K562 (cell line): ENCODE measurements at regions not wholly inside any gene's neighbourhood (a gene's known extent, or its start where the extent isn't known, plus 50 kb on each side); places are given as distances from the start of the nearest gene placed in this dataset.

Source experiments
- ATAC-seq: fragments of 200-7000 bp; cut with Tn5 transposase; 3 replicates; pipeline ENCODE4 v1.9.1; 2020; ENCODE audit warnings: moderate library complexity
- BruUV-seq: library from RNA; stranded (reverse); fragments of 400-500 nt; replicated peaks from 2 replicates; lab custom pipeline; 2021; lab: Mats Ljungman, UMichigan
- CTCF ChIA-PET: fragments of 300-600 bp; formaldehyde crosslinking; extraction: SDS; loops from one replicate; lab custom pipeline; 2021; ENCODE audit warnings: low intra/inter-chr PET ratio; lab: Yijun Ruan, JAX
- POLR2A ChIA-PET: fragments of 300-600, 350-650 bp; sonication (Branson Sonifier 250); formaldehyde crosslinking; extraction: SDS; loops from one replicate; lab custom pipeline; 2021; ENCODE audit warnings: antibody characterized with exemption, inconsistent platforms; lab: Yijun Ruan, JAX
- DNase-seq, 4 experiments: peaks; one replicate each; pipeline versions ENCODE4 v3.0.0 to v3.0.0-alpha.2; 2011 to 2018; ENCODE audit warnings: low spot score in 3 of 4, mixed read lengths in 3 of 4; ENCODE audit errors: extremely low read depth in 1 of 4
- FAIRE-seq: peaks from 2 replicates; lab custom pipeline; 2011; peaks lifted over from hg19 to GRCh38; lab: Jason Lieb, UNC
- H2AFZ ChIP-seq: 2 replicates; pipeline ENCODE4 v1.6.0; 2011; ENCODE audit warnings: low read depth, low read length, control low read depth, inconsistent platforms
- H3K27ac ChIP-seq: fragments of 200-600 bp; 3 replicates; pipeline ENCODE4 v1.8.0; 2011; ENCODE audit warnings: low read depth, mild to moderate bottlenecking, control low read depth, inconsistent platforms, low read length, moderate library complexity, mixed read lengths; ENCODE audit errors: extremely low read depth
- H3K27me3 ChIP-seq, 2 experiments: fragments of 300-600 bp in 1 of 2; 2 replicates in 1 of 2; 3 replicates in 1 of 2; pipeline versions ENCODE4 v1.6.0 to v1.8.0; 2011; ENCODE audit warnings: inconsistent platforms in 2 of 2, low read length in 2 of 2, mild to moderate bottlenecking in 1 of 2, mixed read lengths in 1 of 2, moderate library complexity in 1 of 2; ENCODE audit not compliant: control insufficient read depth in 2 of 2, insufficient read depth in 2 of 2
- H3K36me3 ChIP-seq: fragments of 300-600 bp; 3 replicates; pipeline ENCODE4 v1.8.0; 2011; ENCODE audit warnings: mild to moderate bottlenecking, low read length, inconsistent platforms; ENCODE audit not compliant: control insufficient read depth, insufficient read depth
- H3K4me1 ChIP-seq, 2 experiments: fragments of 200-600 bp in 1 of 2; replicated peaks in 1 of 2; 2 replicates in 1 of 2; 3 replicates in 1 of 2; pipeline versions ENCODE4 v1.5.1 to v1.8.0; 2011; ENCODE audit warnings: inconsistent platforms in 2 of 2, low read length in 2 of 2, mild to moderate bottlenecking in 1 of 2, mixed read lengths in 1 of 2, moderate library complexity in 1 of 2; ENCODE audit not compliant: control insufficient read depth in 2 of 2, insufficient read depth in 2 of 2
- H3K4me2 ChIP-seq: 2 replicates; pipeline ENCODE4 v1.6.1; 2011; ENCODE audit warnings: low read length, control low read depth, inconsistent platforms, mixed read lengths; ENCODE audit not compliant: insufficient read depth
- H3K4me3 ChIP-seq: fragments of 200-600 bp; sonication (generic), shearing (Covaris generic); 2 replicates; pipeline ENCODE4 v1.5.1; 2016; ENCODE audit warnings: control low read depth, inconsistent platforms
- H3K79me2 ChIP-seq: fragments of 200-600 bp; 3 replicates; pipeline ENCODE4 v1.8.0; 2011; ENCODE audit warnings: low read length, inconsistent platforms; ENCODE audit not compliant: control insufficient read depth, insufficient read depth
- H3K9ac ChIP-seq, 2 experiments: 2 replicates each; pipeline versions ENCODE4 v1.6.0 to v1.6.1; 2011; ENCODE audit warnings: low read depth in 2 of 2, low read length in 2 of 2, control low read depth in 1 of 2, inconsistent platforms in 1 of 2, mild to moderate bottlenecking in 1 of 2, mixed read lengths in 1 of 2; ENCODE audit not compliant: insufficient read depth in 1 of 2
- H3K9me1 ChIP-seq: one replicate; pipeline ENCODE4 v1.6.0; 2011; ENCODE audit warnings: inconsistent platforms, mild to moderate bottlenecking, low read length, moderate library complexity; ENCODE audit not compliant: control insufficient read depth, insufficient read depth
- H3K9me3 ChIP-seq: replicated peaks from 2 replicates; pipeline ENCODE4 v1.5.1; 2011; ENCODE audit warnings: low read depth, low read length, inconsistent platforms; ENCODE audit not compliant: control insufficient read depth, insufficient read depth
- H4K20me1 ChIP-seq: replicated peaks from 2 replicates; pipeline ENCODE4 v1.6.1; 2011; ENCODE audit warnings: low read length, inconsistent platforms, mixed read lengths; ENCODE audit not compliant: control insufficient read depth, insufficient read depth
- BACH1 ChIP-seq: fragments of 200-800 bp; sonication (Bioruptor generic); IDR thresholded peaks from 2 replicates; pipeline ENCODE4 v1.6.1; 2016; ENCODE audit warnings: missing genetic modification characterization, missing compliant biosample characterization
- BRCA1 ChIP-seq, 2 experiments: fragments of 450-650 bp in 1 of 2; sonication (generic) in 1 of 2; formaldehyde crosslinking in 1 of 2; IDR thresholded peaks; 2 replicates each; pipeline versions ENCODE4 v1.5.0 to v1.6.1; 2017 to 2020; ENCODE audit warnings: mild to moderate bottlenecking in 1 of 2, missing genetic modification reagents in 1 of 2
- CTBP1 ChIP-seq: fragments of 450-650 bp; IDR thresholded peaks from 2 replicates; pipeline ENCODE4 v1.6.1; 2016; ENCODE audit warnings: borderline replicate concordance
- DEAF1 ChIP-seq: fragments of 450-650 bp; formaldehyde crosslinking; IDR thresholded peaks from 2 replicates; pipeline ENCODE4 v1.4.0; 2020; ENCODE audit warnings: mild to moderate bottlenecking, moderate library complexity
- HMGN3 ChIP-seq: IDR thresholded peaks from 2 replicates; pipeline ENCODE4 v1.6.1; 2011; ENCODE audit warnings: borderline replicate concordance, low read depth, mild to moderate bottlenecking, mixed read lengths, low read length; ENCODE audit not compliant: insufficient read length; ENCODE audit errors: extremely low read depth
- PATZ1 ChIP-seq: fragments of 250-450 bp; sonication (Bioruptor Pico); IDR thresholded peaks from 2 replicates; pipeline ENCODE4 v1.5.0; 2020; ENCODE audit warnings: mild to moderate bottlenecking, borderline replicate concordance
- RCOR1 ChIP-seq, 2 experiments: IDR thresholded peaks; 2 replicates each; pipeline ENCODE4 v1.6.1; 2012; ENCODE audit warnings: low read depth in 2 of 2, low read length in 2 of 2, borderline replicate concordance in 1 of 2, improper control_type of control experiment in 1 of 2
- SIX5 ChIP-seq, 2 experiments: IDR thresholded peaks; 2 replicates each; pipeline ENCODE4 v1.6.1; 2011; ENCODE audit warnings: low read length in 2 of 2, borderline replicate concordance in 1 of 2, low read depth in 1 of 2, mild to moderate bottlenecking in 1 of 2, moderate library complexity in 1 of 2; ENCODE audit not compliant: insufficient read depth in 1 of 2
- SMAD4 ChIP-seq: fragments of 250-450 bp; sonication (Bioruptor Pico); conservative IDR thresholded peaks from 2 replicates; pipeline ENCODE4 v1.8.0; 2021; ENCODE audit warnings: inconsistent platforms, mild to moderate bottlenecking, moderate library complexity
- SRSF1 ChIP-seq: fragments of 200-400 bp; formaldehyde crosslinking; IDR thresholded peaks from 2 replicates; pipeline ENCODE4 v1.6.1; 2017; ENCODE audit warnings: mild to moderate bottlenecking, low read depth, low read length, moderate library complexity
- TEAD1 ChIP-seq, 2 experiments: fragments of 450-650 bp in 1 of 2; sonication (generic) in 1 of 2; formaldehyde crosslinking; IDR thresholded peaks; 2 replicates each; pipeline versions ENCODE4 v1.4.0 to v1.8.0; 2020 to 2022; ENCODE audit warnings: mild to moderate bottlenecking in 2 of 2, missing genetic modification reagents in 1 of 2
- WGBS: fragments of 100-300 bp; shearing (Covaris generic); methylation state at CpG from one replicate; pipeline ENCODE4 v1.1.6; 2016; ENCODE audit warnings: low coverage, mixed read lengths; ENCODE audit not compliant: insufficient coverage; ENCODE audit errors: missing lambda C conversion rate; 5-methylcytosine and 5-hydroxymethylcytosine counted together
- in situ Hi-C: fragments of 300-500 bp; cut with MboI; formaldehyde crosslinking; loops from 4 replicates; pipeline ENCODE4 v1.15.0; 2018; ENCODE audit warnings: inconsistent platforms, mixed read lengths
- intact Hi-C: fragments of 100-400 bp; cut with micrococcal nuclease; formaldehyde crosslinking; loops from 2 replicates; pipeline ENCODE4 v1.14.2; 2022
- TF ChIP-seq, protein P1 (sequence below): fragments of 250-450 bp; sonication (Bioruptor Pico); IDR thresholded peaks from 2 replicates; pipeline ENCODE4 v1.8.0; 2021; ENCODE audit warnings: moderate library complexity, mild to moderate bottlenecking, inconsistent platforms
- TF ChIP-seq, protein P2 (sequence below): sonication (generic); formaldehyde crosslinking; IDR thresholded peaks from 2 replicates; pipeline ENCODE4 v1.8.0; 2022; ENCODE audit warnings: mild to moderate bottlenecking, missing genetic modification reagents

DNA sequence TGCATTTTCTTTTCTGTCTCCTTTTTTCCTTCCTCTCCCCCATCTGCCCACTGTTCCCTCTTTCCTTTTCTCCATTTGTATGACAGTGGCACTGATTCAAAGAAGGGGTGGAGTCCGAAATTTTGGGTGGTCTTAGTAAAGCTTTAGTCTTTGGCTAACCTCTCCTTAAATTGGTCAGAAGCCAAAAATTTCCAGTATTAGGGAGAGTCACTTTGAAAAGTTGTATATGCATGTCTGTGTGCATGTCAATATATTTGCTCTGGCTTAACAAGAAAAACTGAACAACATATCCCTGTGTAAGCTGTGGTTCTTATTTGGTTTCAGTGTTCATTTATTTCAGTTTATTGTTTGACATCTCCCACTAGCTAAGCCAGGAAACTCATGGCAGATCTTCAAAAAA, 314.8 kb upstream of the CXADR start:
- Histone ChIP-seq H3K4me1 (no peaks in the 10 kb centered on the region), H3K27me3 (no peaks in the 10 kb centered on the region), H3K36me3 (no peaks in the 10 kb centered on the region), H3K9ac (no peak overlapping the region), H3K27ac (no peak overlapping the region), H2AFZ (no peak overlapping the region), H3K4me3 (no peak overlapping the region), H4K20me1 (no peaks in the 10 kb centered on the region), H3K9me3 (no peaks in the 10 kb centered on the region), H3K9me1 (no peaks in the 10 kb centered on the region), H3K79me2 (no peaks in the 10 kb centered on the region), H3K4me2 (no peak overlapping the region)
- POLR2A ChIA-PET = no interaction called here
- intact Hi-C loops (no loop called here), in situ Hi-C loops (no loop called here)
- CTCF ChIA-PET = no interaction called here
- ATAC-seq = no peak
- no peak for FAIRE-seq
- BruUV-seq = no TSS peak
- no peak for DNase-seq
- WGBS = no CpG with 5 or more reads among the region's 1 CpG
- TF ChIP-seq PATZ1 (CRISPR knock-in tag) (no peak), HMGN3 (no peak), CTBP1 (no peak), BRCA1 (IDR thresholded peaks at IDR 0.05) (no peak), BRCA1 (CRISPR knock-in tag; IDR thresholded peaks at IDR 0.05) (no peak), SRSF1 (no peak), SMAD4 (CRISPR knock-in tag) (no peak), RCOR1 (IDR thresholded peaks at IDR 0.05; ENCODE audit: borderline replicate concordance in 1 of 2, low read depth in 2 of 2, low read length in 2 of 2) (no peak), DEAF1 (CRISPR knock-in tag) (no peak), SIX5 (IDR thresholded peaks at IDR 0.05; ENCODE audit: borderline replicate concordance in 1 of 2, insufficient read depth in 1 of 2, low read depth in 1 of 2, low read length in 2 of 2) (no peak), BACH1 (tag) (no peak), TEAD1 (CRISPR knock-in tag; IDR thresholded peaks at IDR 0.05) (no peak)
- TF ChIP-seq, protein P1, sequence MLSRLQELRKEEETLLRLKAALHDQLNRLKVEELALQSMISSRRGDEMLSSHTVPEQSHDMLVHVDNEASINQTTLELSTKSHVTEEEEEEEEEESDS (CRISPR knock-in tag) = no peak
- TF ChIP-seq, protein P2, sequence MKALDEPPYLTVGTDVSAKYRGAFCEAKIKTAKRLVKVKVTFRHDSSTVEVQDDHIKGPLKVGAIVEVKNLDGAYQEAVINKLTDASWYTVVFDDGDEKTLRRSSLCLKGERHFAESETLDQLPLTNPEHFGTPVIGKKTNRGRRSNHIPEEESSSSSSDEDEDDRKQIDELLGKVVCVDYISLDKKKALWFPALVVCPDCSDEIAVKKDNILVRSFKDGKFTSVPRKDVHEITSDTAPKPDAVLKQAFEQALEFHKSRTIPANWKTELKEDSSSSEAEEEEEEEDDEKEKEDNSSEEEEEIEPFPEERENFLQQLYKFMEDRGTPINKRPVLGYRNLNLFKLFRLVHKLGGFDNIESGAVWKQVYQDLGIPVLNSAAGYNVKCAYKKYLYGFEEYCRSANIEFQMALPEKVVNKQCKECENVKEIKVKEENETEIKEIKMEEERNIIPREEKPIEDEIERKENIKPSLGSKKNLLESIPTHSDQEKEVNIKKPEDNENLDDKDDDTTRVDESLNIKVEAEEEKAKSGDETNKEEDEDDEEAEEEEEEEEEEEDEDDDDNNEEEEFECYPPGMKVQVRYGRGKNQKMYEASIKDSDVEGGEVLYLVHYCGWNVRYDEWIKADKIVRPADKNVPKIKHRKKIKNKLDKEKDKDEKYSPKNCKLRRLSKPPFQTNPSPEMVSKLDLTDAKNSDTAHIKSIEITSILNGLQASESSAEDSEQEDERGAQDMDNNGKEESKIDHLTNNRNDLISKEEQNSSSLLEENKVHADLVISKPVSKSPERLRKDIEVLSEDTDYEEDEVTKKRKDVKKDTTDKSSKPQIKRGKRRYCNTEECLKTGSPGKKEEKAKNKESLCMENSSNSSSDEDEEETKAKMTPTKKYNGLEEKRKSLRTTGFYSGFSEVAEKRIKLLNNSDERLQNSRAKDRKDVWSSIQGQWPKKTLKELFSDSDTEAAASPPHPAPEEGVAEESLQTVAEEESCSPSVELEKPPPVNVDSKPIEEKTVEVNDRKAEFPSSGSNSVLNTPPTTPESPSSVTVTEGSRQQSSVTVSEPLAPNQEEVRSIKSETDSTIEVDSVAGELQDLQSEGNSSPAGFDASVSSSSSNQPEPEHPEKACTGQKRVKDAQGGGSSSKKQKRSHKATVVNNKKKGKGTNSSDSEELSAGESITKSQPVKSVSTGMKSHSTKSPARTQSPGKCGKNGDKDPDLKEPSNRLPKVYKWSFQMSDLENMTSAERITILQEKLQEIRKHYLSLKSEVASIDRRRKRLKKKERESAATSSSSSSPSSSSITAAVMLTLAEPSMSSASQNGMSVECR (CRISPR knock-in tag) = no peak
